GM12874 (cell line): ENCODE measurements at regions not wholly inside any gene's neighbourhood (a gene's known extent, or its start where the extent isn't known, plus 50 kb on each side); places are given as distances from the start of the nearest gene placed in this dataset.

Experiments used
- CTCF ChIP-seq: IDR thresholded peaks from 2 replicates; pipeline ENCODE4 v1.5.1; 2011; ENCODE audit warnings: low read depth, mild to moderate bottlenecking, control low read depth, low read length, moderate library complexity; ENCODE audit not compliant: insufficient read depth

- TF ChIP-seq CTCF, result peak; percentile 92
Measured at GRCh38 chr3:127455541-127456450, 134.7 kb downstream of the TPRA1 start.

DNA sequence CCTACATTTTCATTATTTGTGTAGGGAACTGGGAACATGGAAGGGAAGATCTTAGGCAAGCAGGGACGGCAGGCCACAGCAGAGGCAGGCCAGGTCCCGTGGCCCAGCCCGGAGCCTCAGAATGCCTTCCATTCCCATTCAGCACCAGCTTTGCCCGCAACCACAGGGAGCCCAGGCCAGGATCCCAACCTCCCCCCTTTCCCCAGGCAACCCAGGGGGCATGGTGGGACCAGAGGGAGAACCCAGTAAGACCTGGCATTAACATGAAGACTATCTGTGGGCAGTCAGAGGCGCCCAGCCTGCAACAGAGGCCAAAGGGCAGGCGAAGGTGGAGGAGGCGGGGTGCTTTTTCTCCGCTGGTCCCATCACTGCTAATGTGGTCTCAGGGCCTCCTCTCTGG is 135.6 kb downstream of the TPRA1 start:
- no peak for TF ChIP-seq CTCF

- TF ChIP-seq CTCF, result no peak
Measured at GRCh38 chr3:127454051-127454450, 136.5 kb downstream of the TPRA1 start.

GRCh38 chr3:127452321-127452821 is 138.2 kb downstream of the TPRA1 start:
- no peak for TF ChIP-seq CTCF

GRCh38 chr3:127451321-127451720 is 139.2 kb downstream of the TPRA1 start:
- TF ChIP-seq CTCF, result no peak

GRCh38 chr3:127450331-127450730 is 140.2 kb downstream of the TPRA1 start:
- no peak for TF ChIP-seq CTCF

DNA sequence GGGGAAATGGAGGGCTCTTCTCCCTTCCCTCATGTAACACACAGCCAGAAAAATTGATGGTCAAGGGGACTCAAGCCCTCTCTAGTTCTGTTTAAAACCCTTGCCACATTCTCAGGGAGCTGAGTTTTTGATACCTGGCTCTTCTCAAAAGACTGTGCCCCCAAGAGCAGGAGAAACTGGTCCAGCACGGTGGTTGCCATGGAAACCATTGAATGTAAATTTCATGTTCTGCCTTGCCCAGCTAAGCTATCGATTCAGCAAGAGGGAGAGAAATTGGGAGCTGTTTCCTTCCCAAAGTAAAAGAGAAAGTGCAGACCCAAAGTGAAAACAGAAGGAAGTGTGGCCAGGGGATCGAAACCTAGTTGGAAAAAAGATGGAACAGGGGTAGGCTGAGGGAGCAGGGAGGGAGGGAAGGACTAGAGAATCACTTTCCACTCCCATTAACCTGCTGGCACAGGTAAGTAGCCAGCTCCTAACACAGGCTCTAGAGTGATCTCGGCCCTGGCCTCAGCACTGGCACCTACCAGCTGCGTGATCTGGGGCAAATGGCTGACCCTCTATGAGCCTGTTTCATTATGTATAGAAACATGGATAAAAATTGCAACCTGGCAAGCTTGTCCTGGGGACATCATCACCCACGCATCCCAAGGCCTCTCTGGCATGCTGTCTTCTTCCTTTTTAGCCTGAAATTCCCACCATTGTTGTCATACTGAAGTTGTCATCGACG is 140.9 kb downstream of the TPRA1 start:
- TF ChIP-seq CTCF, result no peak
